GM18507 (cell line): ENCODE measurements at regions not wholly inside any gene's neighbourhood (a gene's known extent, or its start where the extent isn't known, plus 50 kb on each side); places are given as distances from the start of the nearest gene placed in this dataset.

Source experiments
- DNase-seq: peaks from one replicate; pipeline ENCODE4 v3.0.0; 2011; ENCODE audit warnings: low read depth; ENCODE audit not compliant: insufficient read length; ENCODE audit errors: extremely low spot score
- FAIRE-seq: peaks from 2 replicates; lab custom pipeline; 2011; peaks lifted over from hg19 to GRCh38; lab: Jason Lieb, UNC

- DNase-seq = no peak
- FAIRE-seq = no peak
Measured at GRCh38 chr5:128662997-128663396, 125.0 kb upstream of the FBN2 start.

- DNase-seq (no peak), FAIRE-seq (no peak)
Measured at GRCh38 chr5:128665747-128666355, 127.8 kb upstream of the FBN2 start.

DNA sequence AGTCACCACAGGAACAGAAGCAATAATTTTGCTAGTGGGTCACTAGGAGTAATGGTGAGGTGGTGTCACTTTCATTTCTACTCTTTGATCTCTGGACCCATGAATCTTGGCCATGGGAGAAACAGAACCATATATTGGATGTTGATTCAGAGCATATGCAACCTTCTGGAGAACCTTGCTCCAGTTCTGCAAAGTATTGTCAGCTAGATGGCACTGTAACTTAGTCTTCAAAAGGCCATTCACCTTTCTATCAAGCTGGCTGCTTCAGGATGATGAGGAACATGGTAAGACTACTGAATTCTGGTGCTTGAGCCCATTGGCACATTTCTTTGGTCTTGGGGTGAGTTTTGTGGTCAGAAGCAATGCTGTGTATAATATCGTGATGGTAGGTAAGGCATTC lies 129.1 kb upstream of the FBN2 start:
- no peak for DNase-seq
- FAIRE-seq = no peak

GRCh38 chr5:128667751-128668150 lies 129.7 kb upstream of the FBN2 start:
- FAIRE-seq (no peak), DNase-seq (no peak)

DNA sequence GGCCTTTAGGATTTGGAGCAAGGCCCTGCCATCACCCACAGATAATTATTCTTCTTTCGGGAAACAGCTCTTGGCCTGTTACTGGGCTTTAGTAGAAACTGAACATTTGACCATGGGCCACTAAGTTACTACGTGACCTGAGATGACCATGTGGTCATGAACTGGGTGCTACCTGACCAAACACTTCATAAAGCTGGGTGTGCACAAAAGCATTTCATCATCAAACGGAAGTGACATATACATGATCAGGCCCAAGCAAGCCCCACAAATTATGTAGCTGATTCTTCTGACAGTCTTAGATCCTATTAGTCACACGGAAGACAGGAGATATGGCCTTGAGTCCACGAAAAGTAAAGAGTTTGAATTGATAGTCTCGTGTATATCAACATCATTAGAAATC lies 130.9 kb upstream of the FBN2 start:
- FAIRE-seq = no peak

DNA sequence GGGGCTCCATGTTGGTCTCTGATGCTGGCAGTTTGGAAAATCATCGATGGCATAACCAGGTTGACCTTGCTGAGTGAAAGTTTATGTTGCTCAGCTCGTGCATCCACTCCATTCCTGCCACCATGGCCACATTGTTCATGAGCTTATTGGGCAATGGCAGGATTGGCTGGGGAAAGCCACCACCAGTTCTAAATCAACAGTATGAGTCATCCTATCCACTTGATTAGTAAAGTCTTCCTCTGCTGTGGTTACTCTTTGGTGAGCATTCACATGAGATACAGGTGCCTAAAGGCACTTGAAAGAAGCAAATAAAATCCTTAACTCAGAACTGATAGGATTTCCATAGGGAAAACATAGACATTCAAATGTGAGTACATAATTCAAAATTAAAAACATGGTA lies 131.8 kb upstream of the FBN2 start:
- FAIRE-seq (no peak), DNase-seq (no peak)

More for the DNA sequence above, 130.9 kb upstream of the FBN2 start:
- no peak for DNase-seq

DNA sequence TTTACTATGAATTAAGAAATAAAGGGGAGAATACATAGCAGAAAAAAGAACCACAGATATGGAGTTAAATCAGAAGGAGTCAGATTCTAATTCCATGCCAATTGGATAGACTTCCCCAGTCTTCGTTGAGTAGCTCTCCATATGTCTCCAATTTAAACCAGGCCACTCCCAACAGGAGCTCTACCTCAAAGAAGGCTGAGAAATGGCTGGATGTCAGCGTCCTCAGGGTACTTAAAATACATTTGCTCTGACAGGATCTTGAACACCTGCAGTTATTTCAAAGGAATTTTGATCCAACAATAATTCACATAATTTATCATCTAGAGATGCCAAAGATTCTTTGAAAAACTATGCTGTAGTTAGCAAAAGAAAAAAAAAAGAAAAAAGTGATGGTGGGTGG lies 133.9 kb upstream of the FBN2 start:
- DNase-seq = no peak
- no peak for FAIRE-seq

DNA sequence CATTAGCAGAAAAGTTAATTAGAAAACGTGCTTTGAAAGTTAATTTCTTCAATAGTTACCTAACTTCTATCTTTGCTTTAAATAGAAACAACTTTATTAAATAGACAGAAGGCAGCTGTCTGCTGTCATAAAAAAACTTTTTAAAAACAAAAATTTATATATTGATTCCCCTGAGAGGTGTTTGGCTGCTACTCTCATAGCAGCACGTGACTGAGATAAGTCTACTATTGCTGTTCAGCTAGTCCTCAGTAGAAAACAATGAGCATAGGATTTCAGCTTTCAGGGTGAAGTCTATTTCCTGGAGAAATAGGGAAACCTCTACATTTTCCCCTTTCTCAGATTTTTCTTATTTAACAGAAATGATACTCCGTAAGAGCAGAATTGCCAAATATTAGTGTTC lies 135.0 kb upstream of the FBN2 start:
- FAIRE-seq (no peak), DNase-seq (no peak)

DNA sequence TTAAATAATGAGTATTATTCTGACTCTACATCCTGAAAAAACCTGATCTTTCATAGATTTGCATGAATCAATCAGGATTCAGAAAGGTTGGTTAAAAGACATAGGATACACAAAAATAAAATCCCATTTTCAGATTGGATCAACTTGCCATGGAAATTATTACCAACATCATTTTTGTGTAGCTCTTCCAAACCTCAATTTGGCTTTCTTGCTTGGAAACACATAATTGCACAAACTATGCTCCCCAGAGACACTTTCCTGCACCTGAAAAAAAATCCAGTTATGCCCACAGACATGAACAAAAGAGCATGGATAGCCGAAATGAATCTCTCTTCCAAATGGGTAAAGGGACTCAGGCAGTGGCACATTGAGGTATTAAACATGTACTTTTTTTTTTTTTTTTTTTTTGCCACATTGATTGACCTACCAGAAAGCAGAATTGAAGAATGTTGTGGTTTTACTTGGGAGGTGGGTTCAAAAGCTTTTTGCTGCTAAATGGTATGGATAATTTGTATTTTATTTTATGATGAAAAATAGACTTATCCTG lies 135.4 kb upstream of the FBN2 start:
- FAIRE-seq = no peak

DNA sequence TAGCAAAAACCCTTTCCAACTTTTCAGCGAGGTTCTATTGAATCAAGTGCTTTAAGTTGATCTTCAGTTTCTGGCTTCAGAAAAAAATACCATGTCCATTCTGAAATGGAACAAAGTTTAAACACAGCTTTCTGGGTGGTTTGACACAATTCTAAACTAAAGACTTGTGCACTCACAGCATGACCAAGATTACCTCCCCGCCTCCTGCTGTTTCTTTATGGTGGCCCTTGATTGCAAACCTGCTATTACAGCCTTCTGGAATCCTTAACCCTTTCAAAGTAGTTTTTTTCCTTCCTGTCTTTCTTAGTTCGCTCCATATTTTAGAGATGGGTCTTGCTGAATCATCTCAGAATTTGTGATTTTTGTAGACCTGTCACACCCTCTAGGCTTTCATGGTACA lies 135.9 kb upstream of the FBN2 start:
- no peak for FAIRE-seq
- no peak for DNase-seq

More for the DNA sequence above, 135.4 kb upstream of the FBN2 start:
- DNase-seq = no peak

DNA sequence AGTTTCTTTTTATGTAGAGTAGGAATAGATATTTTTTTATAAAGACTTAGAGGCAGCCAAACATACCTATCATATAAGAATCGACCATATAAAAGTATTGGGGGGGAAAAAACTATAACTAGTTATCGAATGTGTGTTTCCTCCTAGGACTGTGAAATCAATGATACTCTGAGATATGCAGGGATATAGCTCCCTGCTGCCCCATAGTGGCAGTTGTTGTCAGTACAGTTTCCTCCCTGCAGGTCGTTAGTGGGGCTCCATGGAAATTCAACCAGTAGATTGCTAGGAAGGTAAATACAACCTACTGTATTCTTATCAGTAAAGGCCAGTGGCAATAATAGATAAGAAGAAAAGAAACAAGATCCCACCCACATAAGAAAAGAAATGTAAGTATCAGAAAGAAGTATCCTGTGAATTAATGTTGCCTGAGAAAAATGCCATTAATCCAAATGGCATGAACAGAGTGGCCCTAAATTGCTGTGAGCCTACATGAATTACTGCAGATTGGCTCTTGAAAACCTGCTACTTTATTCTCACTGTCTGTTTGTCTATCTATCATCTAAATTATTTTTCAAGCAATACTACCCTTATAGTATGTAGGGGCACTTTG lies 136.9 kb upstream of the FBN2 start:
- peak; percentile 62 for FAIRE-seq
- peak; percentile 3 for DNase-seq

GRCh38 chr5:128681096-128681495 lies 143.1 kb upstream of the FBN2 start:
- FAIRE-seq (no peak), DNase-seq (no peak)

- DNase-seq (no peak), FAIRE-seq (no peak)
Measured at GRCh38 chr5:128681764-128682592, 143.9 kb upstream of the FBN2 start.

DNA sequence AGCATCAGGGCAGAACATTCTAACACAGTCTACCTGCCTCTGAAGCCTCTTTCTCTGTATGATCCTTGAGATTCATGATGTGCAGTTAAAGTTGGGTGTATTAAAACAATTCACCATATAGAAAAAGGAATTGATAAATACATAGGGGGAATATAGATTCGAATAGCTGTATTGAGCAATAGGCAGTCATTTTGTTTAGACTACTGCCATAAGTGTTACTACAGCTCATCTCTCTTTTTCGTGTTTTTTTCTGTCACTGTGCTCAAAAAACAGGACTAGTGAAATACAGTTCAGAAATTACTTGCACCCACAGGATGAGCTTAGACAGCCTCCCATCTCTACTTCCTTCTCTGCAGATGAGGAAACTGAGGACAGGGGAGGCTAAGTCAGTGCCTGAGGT lies 144.6 kb upstream of the FBN2 start:
- DNase-seq (no peak), FAIRE-seq (no peak)

DNA sequence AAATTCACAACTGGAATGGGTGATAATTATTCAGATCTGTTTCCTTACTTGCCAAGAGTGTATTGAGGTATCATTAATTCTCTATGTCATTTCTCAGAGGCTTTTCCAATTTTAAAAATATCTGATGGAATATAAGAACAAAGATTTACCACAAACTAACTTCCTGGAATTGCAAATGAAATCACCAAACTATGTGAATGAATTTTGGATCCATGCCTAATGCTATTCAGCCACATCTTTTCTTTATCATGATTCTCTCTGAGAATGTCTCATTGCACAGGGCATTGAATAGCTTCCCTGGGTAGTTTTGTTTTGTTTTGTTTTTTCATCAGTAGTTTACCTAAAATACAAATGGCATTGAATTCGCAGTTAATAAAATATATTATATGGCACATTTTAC lies 146.9 kb upstream of the FBN2 start:
- DNase-seq (no peak), FAIRE-seq (no peak)

DNA sequence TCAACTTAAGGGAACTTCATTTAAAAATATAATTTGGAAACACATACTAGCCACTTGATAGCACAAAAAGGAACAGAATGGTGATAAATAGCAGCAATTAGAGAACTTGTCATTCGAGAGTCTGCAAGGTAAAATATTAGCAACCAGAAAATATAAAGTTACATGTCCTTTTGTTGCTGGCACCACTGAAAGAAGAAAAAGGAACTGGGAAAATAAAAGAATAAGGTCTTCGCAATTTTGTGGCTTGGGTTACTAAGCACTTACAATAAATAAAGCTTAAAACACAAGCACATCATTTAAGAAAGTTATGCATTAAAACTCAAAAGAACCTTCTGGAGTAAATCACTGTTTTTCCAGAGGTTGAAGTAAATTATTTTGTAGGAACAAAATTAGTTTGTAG lies 149.9 kb upstream of the FBN2 start:
- DNase-seq (no peak), FAIRE-seq (no peak)

DNA sequence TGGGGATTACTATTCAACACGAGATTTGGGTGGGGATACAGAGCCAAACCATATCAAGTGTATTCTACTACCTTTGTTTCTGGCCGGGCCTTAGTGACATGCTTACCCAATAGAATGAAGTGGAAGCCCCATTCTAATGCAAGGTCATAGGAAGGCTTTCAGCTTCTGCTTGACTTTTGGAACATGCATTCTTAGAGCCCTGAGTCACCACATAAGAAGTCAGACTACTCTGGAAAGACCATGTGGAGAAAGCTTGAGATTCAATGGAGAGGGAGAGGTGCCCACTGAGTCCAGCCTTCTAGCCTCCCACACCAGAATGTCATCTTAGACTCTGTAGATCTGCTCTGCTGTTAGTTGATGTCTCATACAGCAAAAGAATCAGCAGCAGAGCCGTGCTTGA lies 155.7 kb upstream of the FBN2 start:
- DNase-seq (no peak), FAIRE-seq (no peak)

DNA sequence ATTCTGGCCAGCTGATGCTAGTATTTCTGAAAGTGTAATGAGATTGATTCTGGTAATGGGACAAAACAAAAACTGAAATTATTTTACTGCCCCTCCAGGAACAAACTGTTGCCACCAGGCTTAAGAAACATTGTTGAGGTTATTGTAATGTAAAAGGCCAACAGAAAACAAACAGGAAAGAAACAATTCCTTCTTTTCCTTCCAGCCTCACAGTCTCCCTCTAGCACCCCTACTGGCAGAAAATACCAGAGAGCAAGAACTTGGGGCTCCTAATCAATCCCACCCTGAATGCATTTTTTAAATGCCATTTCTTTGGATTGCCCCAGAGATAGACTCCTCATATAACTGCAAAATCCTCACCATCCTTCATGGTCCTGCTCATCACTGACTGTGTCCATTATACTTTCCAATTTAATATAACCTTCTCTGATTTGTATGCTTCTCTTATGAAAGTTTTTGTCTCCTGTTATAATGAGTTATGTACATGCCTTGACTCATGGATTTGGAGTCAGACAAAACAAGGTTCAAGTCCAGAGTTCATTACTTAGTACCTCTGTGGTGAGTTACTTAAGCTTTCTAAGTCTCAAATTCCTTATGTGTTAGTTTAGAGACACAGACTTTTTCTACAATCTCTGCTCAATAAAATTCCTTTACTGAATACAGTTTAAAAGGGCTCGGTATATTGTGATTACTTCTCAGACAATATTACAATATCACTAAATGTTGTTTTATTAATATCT lies 157.9 kb upstream of the FBN2 start:
- no peak for FAIRE-seq

GRCh38 chr5:128701301-128701700 lies 163.3 kb upstream of the FBN2 start:
- no peak for FAIRE-seq
- no peak for DNase-seq

More for the DNA sequence above, 157.9 kb upstream of the FBN2 start:
- DNase-seq = no peak

DNA sequence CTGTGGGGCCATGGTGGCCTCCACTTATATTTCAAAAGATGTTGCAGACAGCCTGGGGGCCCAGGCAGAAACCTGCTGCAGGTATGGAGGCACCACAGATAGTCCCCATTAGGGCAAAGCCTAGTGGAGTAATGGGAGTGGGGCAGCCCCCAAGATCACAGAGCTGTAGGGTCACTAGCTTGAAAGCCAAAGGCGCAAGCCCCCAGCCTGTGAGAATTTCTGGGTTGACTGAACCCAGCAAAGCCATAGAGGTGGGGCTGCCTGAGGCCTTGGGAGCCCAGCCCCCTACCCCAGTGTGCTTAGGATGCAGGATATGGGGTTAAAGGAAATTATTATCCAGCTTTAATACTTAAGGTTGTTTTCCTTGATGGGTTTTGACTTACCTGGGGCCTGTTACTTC lies 165.3 kb upstream of the FBN2 start:
- FAIRE-seq (no peak), DNase-seq (no peak)
